ENCODE measurements at regions not wholly inside any gene's neighbourhood (a gene's known extent, or its start where the extent isn't known, plus 50 kb on each side); places are given as distances from the start of the nearest gene placed in this dataset.

DNA sequence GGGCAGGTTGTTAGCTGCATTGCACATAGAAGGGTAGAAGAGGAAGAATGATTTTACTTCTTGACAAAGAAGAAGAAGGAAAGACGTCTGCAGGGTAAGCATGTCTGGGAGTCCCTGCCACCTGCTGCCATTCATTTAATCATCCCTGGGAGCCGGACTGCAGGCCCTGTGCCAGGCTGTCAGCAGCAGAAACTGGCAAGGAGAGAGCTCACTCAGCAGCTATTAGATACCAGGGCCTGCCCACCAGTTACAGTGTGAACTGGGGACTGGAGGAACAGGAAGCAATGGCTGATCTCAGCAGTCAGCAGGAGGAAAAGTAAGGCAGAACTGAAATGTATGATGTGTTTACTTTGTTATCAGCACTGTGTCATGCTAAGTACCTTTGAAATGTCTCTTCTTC, 75.7 kb upstream of the C1orf87 start:
- Histone ChIP-seq H4K20me1 (ENCODE audit: insufficient read depth, low read length) (no peaks in the 10 kb centered on the region), H3K4me1 (ENCODE audit: insufficient read depth, low read length, poor library complexity, severe bottlenecking) (no peaks in the 10 kb centered on the region), H2AFZ (ENCODE audit: low read length) (no peak overlapping the region), H3K36me3 (ENCODE audit: insufficient read depth, low read length) (no peaks in the 10 kb centered on the region), H3K9me3 (ENCODE audit: low read length) (no peaks in the 10 kb centered on the region), H3K9me2 (ENCODE audit: insufficient read depth, low read length) (no peaks in the 10 kb centered on the region), H3K4me2 (ENCODE audit: low read length) (no peak overlapping the region), H3K79me2 (ENCODE audit: insufficient read depth, low read depth, low read length) (no peaks in the 10 kb centered on the region), H3K4me3 (ENCODE audit: low read depth, low read length, poor library complexity, severe bottlenecking) (no peak overlapping the region), H3K27ac (ENCODE audit: low read depth, low read length, poor library complexity, severe bottlenecking) (no peak overlapping the region)
- POLR2A ChIA-PET = no interaction called here
- CTCF ChIA-PET (ENCODE audit: unreplicated experiment) = no interaction called here
- no peak for DNase-seq (ENCODE audit: low spot score)
- no TSS peak for BruUV-seq (replicated peaks)
- TF ChIP-seq, protein P1, sequence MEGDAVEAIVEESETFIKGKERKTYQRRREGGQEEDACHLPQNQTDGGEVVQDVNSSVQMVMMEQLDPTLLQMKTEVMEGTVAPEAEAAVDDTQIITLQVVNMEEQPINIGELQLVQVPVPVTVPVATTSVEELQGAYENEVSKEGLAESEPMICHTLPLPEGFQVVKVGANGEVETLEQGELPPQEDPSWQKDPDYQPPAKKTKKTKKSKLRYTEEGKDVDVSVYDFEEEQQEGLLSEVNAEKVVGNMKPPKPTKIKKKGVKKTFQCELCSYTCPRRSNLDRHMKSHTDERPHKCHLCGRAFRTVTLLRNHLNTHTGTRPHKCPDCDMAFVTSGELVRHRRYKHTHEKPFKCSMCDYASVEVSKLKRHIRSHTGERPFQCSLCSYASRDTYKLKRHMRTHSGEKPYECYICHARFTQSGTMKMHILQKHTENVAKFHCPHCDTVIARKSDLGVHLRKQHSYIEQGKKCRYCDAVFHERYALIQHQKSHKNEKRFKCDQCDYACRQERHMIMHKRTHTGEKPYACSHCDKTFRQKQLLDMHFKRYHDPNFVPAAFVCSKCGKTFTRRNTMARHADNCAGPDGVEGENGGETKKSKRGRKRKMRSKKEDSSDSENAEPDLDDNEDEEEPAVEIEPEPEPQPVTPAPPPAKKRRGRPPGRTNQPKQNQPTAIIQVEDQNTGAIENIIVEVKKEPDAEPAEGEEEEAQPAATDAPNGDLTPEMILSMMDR (conservative IDR thresholded peaks at IDR 0.05; ENCODE audit: low read length) = no peak
- no peak for TF ChIP-seq EZH2phosphoT487 (IDR thresholded peaks at IDR 0.05; ENCODE audit: borderline replicate concordance, low read depth, low read length)
- intact Hi-C loops (cut with micrococcal nuclease; ENCODE audit: unreplicated experiment) = no loop called here

DNA sequence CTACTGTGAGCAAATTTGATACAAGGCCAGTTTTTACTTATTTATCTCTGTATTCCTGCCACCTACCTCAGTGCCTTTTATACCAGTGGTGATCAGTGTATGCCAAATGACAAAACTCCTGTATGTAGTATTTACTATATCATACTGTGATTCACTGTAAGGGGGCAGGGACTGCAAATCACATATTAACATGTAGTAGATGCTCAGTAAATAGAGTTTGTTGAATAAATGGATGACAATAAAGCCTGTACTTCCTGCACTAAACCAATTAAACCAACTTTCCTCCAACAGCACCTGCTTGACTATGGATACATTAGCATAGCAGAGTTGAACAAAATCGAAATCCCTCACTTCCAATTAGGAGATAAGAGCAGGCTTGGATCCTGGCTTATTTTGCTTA, 73.3 kb upstream of the C1orf87 start:
- no TSS peak for BruUV-seq (replicated peaks)
- H3K9me3 ChIP-seq (ENCODE audit: low read length) = no peaks in the 10 kb centered on the region
- H3K4me2 ChIP-seq (ENCODE audit: low read length) = no peak overlapping the region
- no peaks in the 10 kb centered on the region for H3K4me1 ChIP-seq (ENCODE audit: insufficient read depth, low read length, poor library complexity, severe bottlenecking)
- no peaks in the 10 kb centered on the region for H3K79me2 ChIP-seq (ENCODE audit: insufficient read depth, low read depth, low read length)
- H4K20me1 ChIP-seq (ENCODE audit: insufficient read depth, low read length) = no peaks in the 10 kb centered on the region
- H3K9me2 ChIP-seq (ENCODE audit: insufficient read depth, low read length) = no peaks in the 10 kb centered on the region
- TF ChIP-seq, protein P1 (conservative IDR thresholded peaks at IDR 0.05; ENCODE audit: low read length) = no peak
- no peak for TF ChIP-seq EZH2phosphoT487 (IDR thresholded peaks at IDR 0.05; ENCODE audit: borderline replicate concordance, low read depth, low read length)
- H3K4me3 ChIP-seq (ENCODE audit: low read depth, low read length, poor library complexity, severe bottlenecking) = no peak overlapping the region
- intact Hi-C loops (cut with micrococcal nuclease; ENCODE audit: unreplicated experiment) = no loop called here
- H3K36me3 ChIP-seq (ENCODE audit: insufficient read depth, low read length) = no peaks in the 10 kb centered on the region
- H2AFZ ChIP-seq (ENCODE audit: low read length) = no peak overlapping the region
- ChIA-PET POLR2A (no interaction called here), CTCF (ENCODE audit: unreplicated experiment) (no interaction called here)
- no peak for DNase-seq (ENCODE audit: low spot score)
- no peak overlapping the region for H3K27ac ChIP-seq (ENCODE audit: low read depth, low read length, poor library complexity, severe bottlenecking)

DNA sequence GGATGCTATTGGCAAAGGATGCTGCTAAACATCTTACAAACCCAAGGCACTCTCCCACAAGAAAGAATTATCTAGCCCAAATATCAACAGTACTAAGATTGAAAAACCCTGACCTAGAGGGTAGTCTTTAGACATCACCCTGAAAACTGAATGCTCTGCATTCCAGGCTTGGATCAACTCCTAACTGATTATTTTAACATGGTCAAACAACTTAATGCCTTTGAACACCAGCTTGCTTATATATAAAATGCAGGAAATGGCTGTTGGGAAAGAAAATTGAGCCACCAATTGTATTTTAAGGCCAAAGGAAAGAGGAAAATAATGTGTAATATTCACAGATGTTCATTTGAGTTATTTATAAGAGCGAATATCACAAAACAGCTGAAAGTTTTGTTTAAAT, 72.2 kb upstream of the C1orf87 start:
- Histone ChIP-seq H4K20me1 (ENCODE audit: insufficient read depth, low read length) (no peaks in the 10 kb centered on the region), H3K9me3 (ENCODE audit: low read length) (no peaks in the 10 kb centered on the region), H3K9me2 (ENCODE audit: insufficient read depth, low read length) (no peaks in the 10 kb centered on the region), H3K27ac (ENCODE audit: low read depth, low read length, poor library complexity, severe bottlenecking) (no peak overlapping the region), H3K36me3 (ENCODE audit: insufficient read depth, low read length) (no peaks in the 10 kb centered on the region), H3K4me3 (ENCODE audit: low read depth, low read length, poor library complexity, severe bottlenecking) (no peak overlapping the region), H3K4me2 (ENCODE audit: low read length) (no peak overlapping the region), H2AFZ (ENCODE audit: low read length) (no peak overlapping the region), H3K79me2 (ENCODE audit: insufficient read depth, low read depth, low read length) (no peaks in the 10 kb centered on the region), H3K4me1 (ENCODE audit: insufficient read depth, low read length, poor library complexity, severe bottlenecking) (no peaks in the 10 kb centered on the region)
- no TSS peak for BruUV-seq (replicated peaks)
- POLR2A ChIA-PET = no interaction called here
- intact Hi-C loops (cut with micrococcal nuclease; ENCODE audit: unreplicated experiment) = no loop called here
- TF ChIP-seq, protein P1 (conservative IDR thresholded peaks at IDR 0.05; ENCODE audit: low read length) = no peak
- no peak for TF ChIP-seq EZH2phosphoT487 (IDR thresholded peaks at IDR 0.05; ENCODE audit: borderline replicate concordance, low read depth, low read length)
- CTCF ChIA-PET (ENCODE audit: unreplicated experiment) = no interaction called here
- DNase-seq (ENCODE audit: low spot score) = no peak

Measured in OCI-LY7 (cell line).